ENCODE measurements at regions not wholly inside any gene's neighbourhood (a gene's known extent, or its start where the extent isn't known, plus 50 kb on each side); places are given as distances from the start of the nearest gene placed in this dataset.

- no peak overlapping the region for H3K27ac ChIP-seq
- H3K9me3 ChIP-seq (replicated peaks in 1 of 3), result no peaks in the 10 kb centered on the region
- no peak for DNase-seq
- intact Hi-C loops (cut with DNase I), result loop anchor here in 1 of 2 donors (10.0 kb wide), 1 partner anchor 525 kb away; no protein-coding TSS in a partner anchor
- H3K36me3 ChIP-seq (replicated peaks in 1 of 2), result no peaks in the 10 kb centered on the region
- whole genome bisulfite sequencing, 4 donors, result 91 to 97% (median 95%) methylated on average over 7 of the region's 7 CpGs
- no peak overlapping the region for H3K4me3 ChIP-seq
- no peak for TF ChIP-seq CTCF (IDR thresholded peaks at IDR 0.05)
- H3K4me1 ChIP-seq (replicated peaks in 1 of 2), result peaks cover 13 to 16% of the 10 kb centered on the region in 2 donors
- H3K27me3 ChIP-seq, result no peaks in the 10 kb centered on the region
These were observed 101.2 kb downstream of the TMEM30B start for GRCh38 chr14:61179796-61180398.

GRCh38 chr14:61179061-61179690, 102.0 kb downstream of the TMEM30B start:
- H3K4me1 ChIP-seq (replicated peaks in 1 of 2), result peaks cover 13 to 16% of the 10 kb centered on the region in 2 donors
- H3K27ac ChIP-seq, result peak overlapping the region in 2 of 5 donors; percentile 27 to 69
- H3K4me3 ChIP-seq, result no peak overlapping the region
- TF ChIP-seq CTCF (IDR thresholded peaks at IDR 0.05) (no peak), POLR2A (IDR thresholded peaks at IDR 0.05) (no peak)
- H3K27me3 ChIP-seq, result no peaks in the 10 kb centered on the region
- WGBS, 4 donors, result 72 to 78% (median 75%) methylated on average over 7 of the region's 7 CpGs
- no peaks in the 10 kb centered on the region for H3K9me3 ChIP-seq (replicated peaks in 1 of 3)
- no peak for DNase-seq
- no peaks in the 10 kb centered on the region for H3K36me3 ChIP-seq (replicated peaks in 1 of 2)
- intact Hi-C loops (cut with DNase I), result no loop called here

- peak; percentile 31 to 78 (median 72) for DNase-seq
- whole genome bisulfite sequencing, 4 donors, result 57 to 73% (median 67%) methylated on average over 7 of the region's 7 CpGs
- intact Hi-C loops (cut with DNase I), result no loop called here
- no peaks in the 10 kb centered on the region for H3K36me3 ChIP-seq (replicated peaks in 1 of 2)
- H3K9me3 ChIP-seq (replicated peaks in 1 of 3), result no peaks in the 10 kb centered on the region
- H3K27ac ChIP-seq, result peak overlapping the region in 3 of 5 donors; percentile 56 to 91 (median 69)
- H3K4me3 ChIP-seq, result peak overlapping the region in 1 of 4 donors; percentile 22
- H3K27me3 ChIP-seq, result no peaks in the 10 kb centered on the region
- H3K4me1 ChIP-seq (replicated peaks in 1 of 2), result peaks cover 13 to 16% of the 10 kb centered on the region in 2 donors
- TF ChIP-seq POLR2A (IDR thresholded peaks at IDR 0.05) (peak in 1 of 2 donors; percentile 15), CTCF (IDR thresholded peaks at IDR 0.05) (no peak)
These were observed 102.7 kb downstream of the TMEM30B start for GRCh38 chr14:61178226-61179060.
